Kidney epithelial cell (primary cell): ENCODE measurements at regions not wholly inside any gene's neighbourhood (a gene's known extent, or its start where the extent isn't known, plus 50 kb on each side); places are given as distances from the start of the nearest gene placed in this dataset.

Experiments
- DNase-seq: peaks from one replicate; pipeline ENCODE4 v3.0.0-alpha.2; 2010; ENCODE audit warnings: low read depth
- H3K27me3 ChIP-seq: 2 replicates; pipeline ENCODE4 v1.6.0; 2011; ENCODE audit warnings: low read length; ENCODE audit not compliant: control insufficient read depth, insufficient read depth
- H3K36me3 ChIP-seq: 2 replicates; pipeline ENCODE4 v1.5.1; 2011; ENCODE audit warnings: low read length; ENCODE audit not compliant: control insufficient read depth, insufficient read depth
- H3K4me3 ChIP-seq: 2 replicates; pipeline ENCODE4 v1.5.1; 2011; ENCODE audit warnings: low read depth, mild to moderate bottlenecking, control low read depth, low read length
- TF ChIP-seq, protein P1 (sequence below): IDR thresholded peaks from 2 replicates; pipeline ENCODE4 v1.5.1; 2011; ENCODE audit warnings: mild to moderate bottlenecking, moderate library complexity, low read length, control low read depth, inconsistent platforms; ENCODE audit not compliant: insufficient read depth, poor library complexity, severe bottlenecking

DNA sequence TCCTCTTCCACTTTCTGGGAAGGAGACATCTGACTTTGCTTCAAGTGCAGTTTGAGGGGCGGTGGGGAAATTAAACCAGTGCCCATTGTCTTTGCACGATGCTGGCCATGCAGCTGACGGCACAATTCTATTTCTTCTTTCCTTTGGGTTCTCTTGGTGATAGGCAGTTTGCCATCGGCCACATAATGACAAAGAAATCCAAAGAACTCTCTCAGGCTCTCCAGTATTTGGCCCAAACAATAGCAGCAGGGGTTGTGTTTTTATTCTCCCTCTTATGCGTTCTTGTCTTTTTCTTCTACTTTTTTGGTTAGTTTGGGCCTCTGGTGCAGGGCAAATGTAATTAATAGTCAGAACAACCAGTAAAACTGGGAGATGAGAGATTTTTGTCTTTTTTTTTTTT lies 147.0 kb downstream of the EMX2 start:
- TF ChIP-seq, protein P1, sequence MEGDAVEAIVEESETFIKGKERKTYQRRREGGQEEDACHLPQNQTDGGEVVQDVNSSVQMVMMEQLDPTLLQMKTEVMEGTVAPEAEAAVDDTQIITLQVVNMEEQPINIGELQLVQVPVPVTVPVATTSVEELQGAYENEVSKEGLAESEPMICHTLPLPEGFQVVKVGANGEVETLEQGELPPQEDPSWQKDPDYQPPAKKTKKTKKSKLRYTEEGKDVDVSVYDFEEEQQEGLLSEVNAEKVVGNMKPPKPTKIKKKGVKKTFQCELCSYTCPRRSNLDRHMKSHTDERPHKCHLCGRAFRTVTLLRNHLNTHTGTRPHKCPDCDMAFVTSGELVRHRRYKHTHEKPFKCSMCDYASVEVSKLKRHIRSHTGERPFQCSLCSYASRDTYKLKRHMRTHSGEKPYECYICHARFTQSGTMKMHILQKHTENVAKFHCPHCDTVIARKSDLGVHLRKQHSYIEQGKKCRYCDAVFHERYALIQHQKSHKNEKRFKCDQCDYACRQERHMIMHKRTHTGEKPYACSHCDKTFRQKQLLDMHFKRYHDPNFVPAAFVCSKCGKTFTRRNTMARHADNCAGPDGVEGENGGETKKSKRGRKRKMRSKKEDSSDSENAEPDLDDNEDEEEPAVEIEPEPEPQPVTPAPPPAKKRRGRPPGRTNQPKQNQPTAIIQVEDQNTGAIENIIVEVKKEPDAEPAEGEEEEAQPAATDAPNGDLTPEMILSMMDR = no peak

GRCh38 chr10:117690359-117690758 lies 147.8 kb downstream of the EMX2 start:
- H3K4me3 ChIP-seq = no peak overlapping the region
- no peaks in the 10 kb centered on the region for H3K27me3 ChIP-seq
- no peak for DNase-seq
- H3K36me3 ChIP-seq = no peaks in the 10 kb centered on the region
- TF ChIP-seq, protein P1 = no peak

More for the DNA sequence above, 147.0 kb downstream of the EMX2 start:
- no peak for DNase-seq
- Histone ChIP-seq H3K27me3 (no peaks in the 10 kb centered on the region), H3K4me3 (no peak overlapping the region), H3K36me3 (no peaks in the 10 kb centered on the region)

DNA sequence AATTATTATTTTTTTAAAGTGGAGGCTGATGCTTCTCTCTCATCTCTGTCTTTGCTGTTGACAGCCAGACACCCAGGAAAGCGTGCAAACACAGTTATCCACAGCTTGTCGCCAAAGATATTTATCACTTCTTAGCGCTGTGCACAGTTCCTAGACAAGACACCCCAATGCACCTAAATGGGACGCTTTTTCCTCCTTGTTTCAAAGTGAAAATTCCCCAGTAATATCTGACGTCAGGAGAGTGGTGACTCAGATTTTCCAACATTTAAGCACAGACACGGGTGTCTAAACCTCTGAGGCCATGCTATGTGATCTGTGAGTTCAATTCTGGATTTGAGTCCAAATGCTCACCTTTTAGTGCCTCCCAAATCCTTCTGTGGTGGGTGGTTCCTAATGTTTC lies 151.6 kb downstream of the EMX2 start:
- Histone ChIP-seq H3K36me3 (no peaks in the 10 kb centered on the region), H3K27me3 (no peaks in the 10 kb centered on the region), H3K4me3 (no peak overlapping the region)
- TF ChIP-seq, protein P1 = no peak
- no peak for DNase-seq

GRCh38 chr10:117697402-117697801 lies 154.9 kb downstream of the EMX2 start:
- Histone ChIP-seq H3K4me3 (no peak overlapping the region), H3K36me3 (no peaks in the 10 kb centered on the region), H3K27me3 (no peaks in the 10 kb centered on the region)
- DNase-seq = no peak
- TF ChIP-seq, protein P1 = no peak

DNA sequence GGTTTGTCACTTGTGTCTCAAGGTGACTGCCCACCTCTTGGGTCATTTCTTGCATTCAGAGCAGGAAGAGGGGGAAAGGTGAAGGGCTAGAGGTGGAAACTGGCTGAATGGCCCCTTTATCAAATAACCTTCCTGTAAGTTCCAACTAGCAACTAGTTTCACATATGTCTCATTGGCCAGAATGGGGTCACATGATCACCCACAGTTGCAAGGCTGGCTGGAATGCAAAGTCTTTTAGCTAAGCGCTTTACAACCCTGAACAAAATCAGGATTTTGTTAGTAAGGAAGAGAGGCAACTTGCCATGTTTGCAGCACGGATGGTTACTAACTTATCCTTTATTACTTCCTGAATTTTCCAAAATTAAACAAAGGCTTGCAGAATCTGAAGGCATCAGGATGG lies 156.3 kb downstream of the EMX2 start:
- TF ChIP-seq, protein P1 = no peak
- DNase-seq = no peak
- no peaks in the 10 kb centered on the region for H3K36me3 ChIP-seq
- no peak overlapping the region for H3K4me3 ChIP-seq
- no peaks in the 10 kb centered on the region for H3K27me3 ChIP-seq

DNA sequence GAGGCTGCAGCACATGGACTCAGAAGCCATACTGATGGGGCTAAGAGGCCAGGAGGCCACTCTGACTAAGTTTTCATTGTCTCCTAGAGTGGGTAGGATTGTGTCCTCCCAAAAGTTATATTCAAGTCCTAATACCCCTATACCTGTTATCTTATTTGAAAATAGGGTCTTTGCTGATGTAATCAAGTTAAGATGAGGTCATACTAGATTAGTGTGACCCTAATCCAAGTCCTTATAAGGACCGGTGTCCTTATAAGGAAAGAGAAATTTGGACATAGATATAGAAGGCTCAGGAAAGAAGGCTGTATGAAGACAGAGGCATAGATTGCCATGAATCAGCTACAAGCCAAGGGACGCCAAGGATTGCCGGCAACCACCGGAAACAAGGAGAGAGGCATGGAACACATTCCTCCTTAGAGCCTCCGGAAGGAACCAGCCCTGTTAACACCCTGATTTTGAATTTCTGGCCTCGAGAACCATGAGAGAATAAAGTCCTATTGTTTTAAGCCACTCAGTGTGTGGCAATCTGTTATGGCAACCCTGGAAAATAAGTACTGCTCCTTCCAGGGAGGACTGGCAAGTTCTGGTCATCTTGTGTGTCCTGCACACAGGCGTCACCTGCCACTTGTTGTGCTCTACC lies 157.0 kb downstream of the EMX2 start:
- DNase-seq = peak; percentile 14
- no peaks in the 10 kb centered on the region for H3K27me3 ChIP-seq
- TF ChIP-seq, protein P1 = no peak
- no peak overlapping the region for H3K4me3 ChIP-seq
- no peaks in the 10 kb centered on the region for H3K36me3 ChIP-seq
